ENCODE measurements at regions not wholly inside any gene's neighbourhood (a gene's known extent, or its start where the extent isn't known, plus 50 kb on each side); places are given as distances from the start of the nearest gene placed in this dataset.

- Histone ChIP-seq H3K9me3 (no peaks in the 10 kb centered on the region), H3K36me3 (no peaks in the 10 kb centered on the region), H3K4me1 (peaks cover 0 to 31% (median 24%) of the 10 kb centered on the region in 4 donors), H3K4me3 (no peak overlapping the region), H3K27ac (peak overlapping the region; percentile 52 to 79), H3K27me3 (no peaks in the 10 kb centered on the region)
- no peak for DNase-seq
- no peak for TF ChIP-seq CTCF (IDR thresholded peaks at IDR 0.05)
- intact Hi-C loops (cut with DNase I; ENCODE audit: low total_unique reads), result no loop called here
Observed at GRCh38 chr6:81998432-81998831, 246.0 kb upstream of the TENT5A start.

DNA sequence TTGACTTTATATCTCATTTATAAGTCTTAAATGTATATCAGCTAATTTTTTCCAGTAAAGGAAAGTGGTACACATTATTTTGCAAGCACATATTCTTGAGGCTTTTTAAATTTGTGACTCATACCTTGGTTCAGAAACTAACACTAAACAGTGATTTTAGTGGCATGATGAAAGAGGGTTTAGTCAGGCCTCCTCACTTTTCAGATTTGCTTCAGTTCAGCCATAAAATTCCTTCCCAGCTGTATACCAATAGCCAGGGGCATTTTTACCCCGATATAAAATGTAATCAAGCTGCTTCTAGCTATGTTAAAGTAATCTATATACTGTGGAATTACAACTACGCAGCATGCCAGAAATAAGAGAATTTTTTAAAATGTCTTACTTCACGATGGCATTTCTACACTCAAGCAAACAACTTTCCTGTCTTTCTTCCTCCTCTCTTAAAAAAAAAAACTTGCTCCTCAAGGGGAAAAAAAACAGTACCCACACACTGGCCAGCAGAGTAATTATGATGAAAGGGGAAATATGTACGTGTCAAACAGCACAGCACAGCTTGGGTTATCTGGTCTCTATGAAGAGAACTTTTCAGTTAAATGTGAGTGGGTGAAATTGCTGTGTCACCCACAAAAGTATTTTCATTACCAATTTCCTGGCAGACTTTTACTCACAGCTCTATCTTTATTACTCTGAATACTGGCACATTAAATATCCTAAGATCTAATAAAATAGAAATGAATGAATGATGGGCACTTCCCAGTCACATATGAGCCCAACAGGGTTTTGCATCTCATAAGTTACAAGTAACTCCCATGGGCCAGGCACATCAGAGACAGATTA is 244.8 kb upstream of the TENT5A start:
- Histone ChIP-seq H3K9me3 (no peaks in the 10 kb centered on the region), H3K4me3 (no peak overlapping the region), H3K27ac (peak overlapping the region; percentile 52 to 79), H3K27me3 (no peaks in the 10 kb centered on the region), H3K4me1 (peaks cover 0 to 31% (median 24%) of the 10 kb centered on the region in 4 donors), H3K36me3 (no peaks in the 10 kb centered on the region)
- no peak for TF ChIP-seq CTCF (IDR thresholded peaks at IDR 0.05)
- intact Hi-C loops (cut with DNase I; ENCODE audit: low total_unique reads), result no loop called here
- DNase-seq, result no peak

GRCh38 chr6:81996414-81996813 is 243.9 kb upstream of the TENT5A start:
- no peak overlapping the region for H3K4me3 ChIP-seq
- no peaks in the 10 kb centered on the region for H3K27me3 ChIP-seq
- peaks cover 0 to 31% (median 24%) of the 10 kb centered on the region in 4 donors for H3K4me1 ChIP-seq
- intact Hi-C loops (cut with DNase I; ENCODE audit: low total_unique reads), result no loop called here
- no peak for TF ChIP-seq CTCF (IDR thresholded peaks at IDR 0.05)
- H3K36me3 ChIP-seq, result no peaks in the 10 kb centered on the region
- no peaks in the 10 kb centered on the region for H3K9me3 ChIP-seq
- H3K27ac ChIP-seq, result peak overlapping the region; percentile 52 to 79
- no peak for DNase-seq

GRCh38 chr6:81995548-81996289 is 243.2 kb upstream of the TENT5A start:
- Histone ChIP-seq H3K27me3 (no peaks in the 10 kb centered on the region), H3K9me3 (no peaks in the 10 kb centered on the region), H3K4me3 (no peak overlapping the region), H3K4me1 (peaks cover 0 to 31% (median 24%) of the 10 kb centered on the region in 4 donors), H3K27ac (peak overlapping the region; percentile 52 to 79), H3K36me3 (no peaks in the 10 kb centered on the region)
- no peak for TF ChIP-seq CTCF (IDR thresholded peaks at IDR 0.05)
- DNase-seq, result no peak
- intact Hi-C loops (cut with DNase I; ENCODE audit: low total_unique reads), result no loop called here

- H3K9me3 ChIP-seq, result no peaks in the 10 kb centered on the region
- DNase-seq, result no peak
- TF ChIP-seq CTCF (IDR thresholded peaks at IDR 0.05), result no peak
- intact Hi-C loops (cut with DNase I; ENCODE audit: low total_unique reads), result no loop called here
- no peak overlapping the region for H3K4me3 ChIP-seq
- H3K27ac ChIP-seq, result no peak overlapping the region
- no peaks in the 10 kb centered on the region for H3K27me3 ChIP-seq
- H3K4me1 ChIP-seq, result peaks cover 0 to 5% (median 0%) of the 10 kb centered on the region in 4 donors
- no peaks in the 10 kb centered on the region for H3K36me3 ChIP-seq
Observed at GRCh38 chr6:81988871-81989270, 236.4 kb upstream of the TENT5A start.

Data from tibial artery (tissue), 4 donors.